ENCODE measurements at regions not wholly inside any gene's neighbourhood (a gene's known extent, or its start where the extent isn't known, plus 50 kb on each side); places are given as distances from the start of the nearest gene placed in this dataset.
"Not testable (repeated sequence)": the region's sequence is repeated elsewhere in the genome, so short reads cannot be mapped to it uniquely, and the experiment has no call there.

DNA sequence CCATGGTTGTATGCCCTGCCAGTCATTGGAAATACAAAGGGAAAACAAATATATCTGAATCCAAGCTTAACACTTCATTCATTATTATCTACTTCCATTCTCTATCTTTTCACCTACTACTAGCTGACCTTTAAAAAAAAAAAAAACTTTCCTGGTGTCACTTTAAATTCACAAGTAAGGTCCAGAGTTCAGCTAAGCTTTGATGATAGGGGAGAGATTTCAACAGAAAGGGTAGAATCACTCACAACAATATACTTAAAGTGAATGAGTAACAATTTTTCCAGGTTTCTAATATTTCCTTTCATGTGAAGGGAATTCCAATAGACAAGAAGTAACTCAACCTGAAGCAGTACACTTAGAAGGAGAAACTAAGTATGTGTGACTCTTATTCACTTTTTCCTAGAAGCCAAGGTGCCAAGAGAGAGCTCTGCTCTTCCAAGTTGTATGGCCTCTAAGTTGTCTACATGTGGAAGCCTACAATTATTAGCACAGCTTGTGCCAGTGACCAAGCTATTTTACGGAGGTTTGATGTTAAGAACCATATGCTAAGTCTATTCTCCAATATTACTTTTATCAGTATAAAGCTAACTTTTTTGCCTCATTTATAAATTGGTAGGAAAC, 371.7 kb downstream of the TENT5A start:
- TF ChIP-seq, protein P1, sequence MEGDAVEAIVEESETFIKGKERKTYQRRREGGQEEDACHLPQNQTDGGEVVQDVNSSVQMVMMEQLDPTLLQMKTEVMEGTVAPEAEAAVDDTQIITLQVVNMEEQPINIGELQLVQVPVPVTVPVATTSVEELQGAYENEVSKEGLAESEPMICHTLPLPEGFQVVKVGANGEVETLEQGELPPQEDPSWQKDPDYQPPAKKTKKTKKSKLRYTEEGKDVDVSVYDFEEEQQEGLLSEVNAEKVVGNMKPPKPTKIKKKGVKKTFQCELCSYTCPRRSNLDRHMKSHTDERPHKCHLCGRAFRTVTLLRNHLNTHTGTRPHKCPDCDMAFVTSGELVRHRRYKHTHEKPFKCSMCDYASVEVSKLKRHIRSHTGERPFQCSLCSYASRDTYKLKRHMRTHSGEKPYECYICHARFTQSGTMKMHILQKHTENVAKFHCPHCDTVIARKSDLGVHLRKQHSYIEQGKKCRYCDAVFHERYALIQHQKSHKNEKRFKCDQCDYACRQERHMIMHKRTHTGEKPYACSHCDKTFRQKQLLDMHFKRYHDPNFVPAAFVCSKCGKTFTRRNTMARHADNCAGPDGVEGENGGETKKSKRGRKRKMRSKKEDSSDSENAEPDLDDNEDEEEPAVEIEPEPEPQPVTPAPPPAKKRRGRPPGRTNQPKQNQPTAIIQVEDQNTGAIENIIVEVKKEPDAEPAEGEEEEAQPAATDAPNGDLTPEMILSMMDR (IDR thresholded peaks at IDR 0.05; ENCODE audit: borderline replicate concordance, insufficient read depth, low read depth, low read length), result no peak
- H3K4me3 ChIP-seq (ENCODE audit: low read depth, low read length), result no peak overlapping the region

DNA sequence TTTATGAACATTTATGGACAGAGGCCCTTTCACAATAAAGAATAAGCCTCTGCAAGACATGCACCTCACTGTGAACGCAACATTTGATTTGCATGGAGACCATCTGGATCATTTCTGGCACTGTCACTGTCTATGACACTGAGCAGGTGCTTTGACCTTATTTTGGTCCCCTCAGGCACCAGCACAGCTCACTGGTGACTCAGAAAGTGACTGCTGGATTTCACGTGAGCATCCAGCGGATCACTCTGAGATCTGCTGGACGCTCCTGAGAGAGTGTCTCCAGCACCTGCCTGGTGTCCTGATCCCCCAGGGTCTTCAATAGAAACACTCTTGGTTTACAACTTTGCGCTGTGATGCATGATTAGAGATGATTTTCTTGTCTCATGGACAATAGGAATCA, 375.7 kb downstream of the TENT5A start:
- H3K4me3 ChIP-seq (ENCODE audit: low read depth, low read length), result no peak overlapping the region
- TF ChIP-seq, protein P1 (IDR thresholded peaks at IDR 0.05; ENCODE audit: borderline replicate concordance, insufficient read depth, low read depth, low read length), result no peak

DNA sequence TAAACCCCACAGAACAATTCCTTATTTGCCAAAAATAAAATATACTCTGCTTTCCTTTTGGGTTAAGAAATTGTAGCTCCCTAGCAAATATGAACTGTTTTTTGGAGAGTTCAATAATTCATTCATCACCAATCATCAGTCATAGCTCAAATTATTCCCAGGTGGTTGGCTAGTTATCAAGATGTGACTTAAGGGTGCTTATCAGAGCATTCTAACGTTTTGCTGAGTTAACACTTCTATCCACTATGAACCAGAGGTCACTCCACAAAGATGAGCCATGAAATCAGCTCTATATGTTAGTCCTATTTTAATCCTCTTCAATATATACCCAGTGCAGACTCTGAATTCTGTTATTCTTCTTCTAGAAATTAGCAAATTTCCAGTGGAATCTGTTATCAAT, 379.1 kb downstream of the TENT5A start:
- TF ChIP-seq, protein P1 (IDR thresholded peaks at IDR 0.05; ENCODE audit: borderline replicate concordance, insufficient read depth, low read depth, low read length), result no peak
- no peak overlapping the region for H3K4me3 ChIP-seq (ENCODE audit: low read depth, low read length)

DNA sequence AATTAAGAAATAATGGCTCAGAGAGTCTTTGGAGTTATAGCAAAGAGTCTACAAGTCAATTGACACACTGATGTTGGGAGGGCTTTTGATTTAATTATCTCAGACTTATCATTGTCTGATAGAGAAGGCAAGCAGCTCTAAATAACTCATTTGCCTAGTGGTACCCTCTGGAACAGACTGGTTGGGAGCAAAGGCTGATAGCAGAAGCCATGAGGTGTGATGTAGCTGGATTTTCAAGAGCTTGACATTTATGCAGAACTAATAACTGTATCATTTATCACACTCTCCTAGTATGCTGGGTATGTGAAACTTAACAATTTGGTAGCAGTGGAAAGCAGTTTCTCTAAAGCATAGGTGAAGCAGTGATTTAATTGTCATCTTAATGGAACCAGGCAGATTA, 380.6 kb downstream of the TENT5A start:
- H3K4me3 ChIP-seq (ENCODE audit: low read depth, low read length), result no peak overlapping the region
- TF ChIP-seq, protein P1 (IDR thresholded peaks at IDR 0.05; ENCODE audit: borderline replicate concordance, insufficient read depth, low read depth, low read length), result no peak

DNA sequence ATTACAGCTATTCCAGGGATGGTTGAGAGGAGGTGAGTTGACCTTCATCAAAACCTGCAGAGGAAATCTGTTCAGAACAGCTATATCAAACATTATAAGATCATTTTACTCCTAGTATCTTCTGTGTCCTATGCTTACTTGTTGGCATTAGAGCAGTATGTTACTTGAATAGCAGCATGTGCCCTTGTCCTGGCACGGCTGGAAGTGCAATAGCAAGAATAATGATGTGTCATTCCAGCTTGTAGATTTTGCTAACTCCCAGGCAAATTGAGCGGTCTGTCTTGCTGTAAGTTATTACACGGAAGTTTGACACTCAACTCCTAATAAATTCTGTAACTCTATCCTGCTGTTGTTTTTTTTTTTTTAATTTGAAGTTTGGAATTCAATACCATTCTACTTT, 385.5 kb downstream of the TENT5A start:
- H3K4me3 ChIP-seq (ENCODE audit: low read depth, low read length), result no peak overlapping the region
- TF ChIP-seq, protein P1 (IDR thresholded peaks at IDR 0.05; ENCODE audit: borderline replicate concordance, insufficient read depth, low read depth, low read length), result no peak

DNA sequence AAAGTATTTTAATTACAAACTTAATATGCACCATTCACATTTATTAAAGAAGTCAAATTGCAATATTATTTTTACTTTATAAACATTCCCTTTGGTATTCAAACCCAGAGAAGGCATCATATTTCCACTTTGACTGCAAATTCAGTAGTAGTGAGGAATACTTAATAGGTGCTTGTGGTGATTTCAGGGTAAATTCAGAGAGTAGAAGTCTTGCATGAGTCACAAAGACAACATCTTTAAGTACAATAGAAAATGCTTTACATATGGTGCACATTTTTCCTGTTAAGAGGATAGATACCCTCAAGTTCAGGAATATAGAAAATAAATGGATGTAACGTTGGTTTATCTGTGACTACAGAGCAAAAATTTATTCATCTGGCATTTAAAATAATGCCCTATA, 390.2 kb downstream of the TENT5A start:
- TF ChIP-seq, protein P1 (IDR thresholded peaks at IDR 0.05; ENCODE audit: borderline replicate concordance, insufficient read depth, low read depth, low read length), result no peak
- no peak overlapping the region for H3K4me3 ChIP-seq (ENCODE audit: low read depth, low read length)

DNA sequence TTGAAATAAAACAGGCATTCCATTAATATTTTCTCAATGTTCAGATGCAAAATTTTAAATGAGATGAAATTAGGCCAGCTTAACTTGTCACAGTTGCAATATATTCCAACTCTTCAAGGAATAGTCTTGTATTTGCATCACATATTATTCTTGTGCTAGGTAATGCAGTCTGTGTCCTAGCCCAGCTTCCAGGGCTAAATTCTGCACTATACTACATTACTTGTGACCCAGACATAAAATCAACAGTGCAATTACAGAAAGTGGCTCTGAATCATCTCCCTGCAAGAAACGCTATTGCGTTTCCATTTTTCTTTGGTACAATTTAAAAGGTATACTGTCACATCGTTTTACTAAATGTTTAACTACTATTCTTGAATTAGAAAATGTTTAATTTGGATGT, 399.2 kb downstream of the TENT5A start:
- TF ChIP-seq, protein P1 (IDR thresholded peaks at IDR 0.05; ENCODE audit: borderline replicate concordance, insufficient read depth, low read depth, low read length), result no peak
- H3K4me3 ChIP-seq (ENCODE audit: low read depth, low read length), result no peak overlapping the region

DNA sequence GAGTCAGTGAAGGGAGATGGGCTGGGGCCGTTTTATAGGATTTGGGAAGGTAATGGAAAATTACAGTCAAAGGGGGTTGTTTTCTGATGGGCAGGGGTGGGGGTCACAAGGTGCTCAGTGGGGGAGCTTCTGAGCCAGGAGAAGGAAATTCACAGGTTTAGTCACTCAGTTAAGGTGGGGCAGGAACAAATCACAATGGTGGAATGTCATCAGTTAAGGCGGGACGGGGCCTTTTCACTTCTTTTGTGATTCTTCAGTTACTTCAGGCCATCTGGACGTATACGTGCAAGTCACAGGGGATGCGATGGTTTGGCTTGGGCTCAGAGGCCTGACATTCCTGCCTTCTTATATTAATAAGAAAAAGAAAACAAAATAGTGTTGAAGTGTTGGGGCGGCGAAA, 408.5 kb downstream of the TENT5A start:
- not testable (repeated sequence) for H3K4me3 ChIP-seq (ENCODE audit: low read depth, low read length)
